Chondrocyte (in vitro differentiated cells): ENCODE measurements at regions not wholly inside any gene's neighbourhood (a gene's known extent, or its start where the extent isn't known, plus 50 kb on each side); places are given as distances from the start of the nearest gene placed in this dataset.

ENCODE experiments used
- DNase-seq: peaks from one replicate; pipeline ENCODE4 v3.0.0; 2021; ENCODE audit warnings: mixed read lengths, low spot score
- H3K27ac Mint-ChIP-seq: one replicate; pipeline ENCODE4 v1.8.0; 2021; ENCODE audit warnings: mild to moderate bottlenecking, moderate library complexity, mixed read lengths; ENCODE audit not compliant: unreplicated experiment
- H3K27me3 Mint-ChIP-seq: 2 replicates; pipeline ENCODE4 v1.8.0; 2021; ENCODE audit warnings: low read depth, mixed read lengths
- H3K36me3 Mint-ChIP-seq: 2 replicates; pipeline ENCODE4 v1.8.0; 2021; ENCODE audit warnings: low read depth, mixed read lengths
- H3K4me1 Mint-ChIP-seq: 2 replicates; pipeline ENCODE4 v1.8.0; 2021; ENCODE audit warnings: low read depth, mild to moderate bottlenecking, mixed read lengths
- H3K4me3 Mint-ChIP-seq: one replicate; pipeline ENCODE4 v1.8.0; 2021; ENCODE audit warnings: mild to moderate bottlenecking, moderate library complexity, mixed read lengths; ENCODE audit not compliant: unreplicated experiment
- H3K9me3 Mint-ChIP-seq: 2 replicates; pipeline ENCODE4 v1.8.0; 2021; ENCODE audit warnings: low read depth, mixed read lengths
- CTCF ChIP-seq: fragments of 200-600 bp; sonication (generic); IDR thresholded peaks from 2 replicates; pipeline ENCODE4 v1.5.0; 2021; ENCODE audit warnings: antibody characterized with exemption, mild to moderate bottlenecking, moderate library complexity

GRCh38 chr3:5309171-5309570 is 121.7 kb downstream of the EDEM1 start:
- Mint-ChIP-seq H3K9me3 (no peaks in the 10 kb centered on the region), H3K4me1 (no peaks in the 10 kb centered on the region), H3K4me3 (no peak overlapping the region), H3K27ac (no peak overlapping the region), H3K36me3 (no peaks in the 10 kb centered on the region), H3K27me3 (peaks cover 7% of the 10 kb centered on the region)
- no peak for TF ChIP-seq CTCF
- no peak for DNase-seq

GRCh38 chr3:5309602-5310001 is 122.1 kb downstream of the EDEM1 start:
- DNase-seq = no peak
- Mint-ChIP-seq H3K4me3 (no peak overlapping the region), H3K9me3 (no peaks in the 10 kb centered on the region), H3K4me1 (no peaks in the 10 kb centered on the region), H3K27ac (no peak overlapping the region), H3K27me3 (peaks cover 3% of the 10 kb centered on the region), H3K36me3 (no peaks in the 10 kb centered on the region)
- TF ChIP-seq CTCF = no peak

- no peak for TF ChIP-seq CTCF
- Mint-ChIP-seq H3K9me3 (no peaks in the 10 kb centered on the region), H3K4me3 (no peak overlapping the region), H3K27ac (no peak overlapping the region), H3K36me3 (no peaks in the 10 kb centered on the region), H3K4me1 (no peaks in the 10 kb centered on the region), H3K27me3 (no peaks in the 10 kb centered on the region)
- DNase-seq = no peak
Measured at GRCh38 chr3:5310509-5310908, 123.0 kb downstream of the EDEM1 start.

- no peaks in the 10 kb centered on the region for H3K36me3 Mint-ChIP-seq
- no peak for DNase-seq
- peaks cover 2% of the 10 kb centered on the region for H3K27me3 Mint-ChIP-seq
- no peaks in the 10 kb centered on the region for H3K9me3 Mint-ChIP-seq
- no peak overlapping the region for H3K27ac Mint-ChIP-seq
- no peaks in the 10 kb centered on the region for H3K4me1 Mint-ChIP-seq
- TF ChIP-seq CTCF = no peak
- H3K4me3 Mint-ChIP-seq = no peak overlapping the region
Measured at GRCh38 chr3:5312290-5312689, 124.8 kb downstream of the EDEM1 start.

- H3K27me3 Mint-ChIP-seq = peaks cover 2% of the 10 kb centered on the region
- H3K4me1 Mint-ChIP-seq = no peaks in the 10 kb centered on the region
- DNase-seq = no peak
- H3K4me3 Mint-ChIP-seq = no peak overlapping the region
- no peaks in the 10 kb centered on the region for H3K36me3 Mint-ChIP-seq
- no peak for TF ChIP-seq CTCF
- no peaks in the 10 kb centered on the region for H3K9me3 Mint-ChIP-seq
- H3K27ac Mint-ChIP-seq = no peak overlapping the region
Measured at GRCh38 chr3:5314897-5315296, 127.4 kb downstream of the EDEM1 start.
